Dendritic cell treated with granulocyte-macrophage colony-stimulating factor and Interleukin-4, amounts not matched to agents 40 ng/mL and 50 ng/mL, for 4 days (primary cell): ENCODE measurements at regions not wholly inside any gene's neighbourhood (a gene's known extent, or its start where the extent isn't known, plus 50 kb on each side); places are given as distances from the start of the nearest gene placed in this dataset.

Experiments
- H3K27ac Mint-ChIP-seq: one replicate; pipeline ENCODE4 v1.8.0; 2022; ENCODE audit warnings: mild to moderate bottlenecking, mixed read lengths
- H3K27me3 Mint-ChIP-seq: one replicate; pipeline ENCODE4 v1.8.0; 2022; ENCODE audit warnings: mild to moderate bottlenecking, mixed read lengths
- H3K36me3 Mint-ChIP-seq: one replicate; pipeline ENCODE4 v1.8.0; 2022; ENCODE audit warnings: low read depth, mixed read lengths
- H3K4me1 Mint-ChIP-seq: one replicate; pipeline ENCODE4 v1.8.0; 2022; ENCODE audit warnings: low read depth, mixed read lengths
- H3K4me3 Mint-ChIP-seq: one replicate; pipeline ENCODE4 v1.8.0; 2022; ENCODE audit warnings: mild to moderate bottlenecking, moderate library complexity, mixed read lengths
- H3K9me3 Mint-ChIP-seq: one replicate; pipeline ENCODE4 v1.8.0; 2022; ENCODE audit warnings: mixed read lengths
- intact Hi-C: fragments of 100-400 bp; cut with micrococcal nuclease; formaldehyde crosslinking; loops from one replicate; pipeline ENCODE4 v1.15.0; 2022

- Mint-ChIP-seq H3K36me3 (no peaks in the 10 kb centered on the region), H3K27me3 (no peaks in the 10 kb centered on the region)
Observed at GRCh38 chr7:145263886-145264285, 428.0 kb upstream of the TPK1 start.

GRCh38 chr7:145252031-145252430 is 416.2 kb upstream of the TPK1 start:
- no peaks in the 10 kb centered on the region for H3K27me3 Mint-ChIP-seq
- no peaks in the 10 kb centered on the region for H3K36me3 Mint-ChIP-seq
- H3K4me3 Mint-ChIP-seq, result no peak overlapping the region
- intact Hi-C loops, result no loop called here
- H3K27ac Mint-ChIP-seq, result no peak overlapping the region
- H3K9me3 Mint-ChIP-seq, result peaks cover 14% of the 10 kb centered on the region
- H3K4me1 Mint-ChIP-seq, result no peaks in the 10 kb centered on the region

More at GRCh38 chr7:145263886-145264285, 428.0 kb upstream of the TPK1 start:
- Mint-ChIP-seq H3K9me3 (peaks cover 49% of the 10 kb centered on the region), H3K27ac (no peak overlapping the region), H3K4me1 (no peaks in the 10 kb centered on the region), H3K4me3 (no peak overlapping the region)
- intact Hi-C loops, result no loop called here

DNA sequence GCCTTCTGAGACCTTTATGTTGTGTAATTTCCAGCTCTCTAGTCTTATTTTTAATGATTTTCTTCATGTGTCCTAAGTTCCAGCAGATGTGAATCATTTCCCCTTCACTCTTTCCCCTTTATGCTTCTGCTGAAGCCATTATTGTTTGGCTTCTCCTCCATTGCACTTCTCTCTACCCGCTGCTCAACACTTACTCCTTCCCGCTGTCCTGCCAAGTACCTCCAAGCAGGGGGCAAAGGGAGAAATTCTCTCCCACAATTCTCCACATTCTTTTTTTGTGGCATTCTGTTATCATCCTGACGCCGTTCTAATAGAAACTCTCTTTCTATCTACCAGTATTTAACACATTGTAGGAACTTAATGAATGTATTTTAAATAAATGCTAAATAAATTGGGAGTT is 388.9 kb upstream of the TPK1 start:
- H3K9me3 Mint-ChIP-seq, result peaks cover 26% of the 10 kb centered on the region
- no peak overlapping the region for H3K4me3 Mint-ChIP-seq
- H3K27me3 Mint-ChIP-seq, result no peaks in the 10 kb centered on the region
- no peaks in the 10 kb centered on the region for H3K4me1 Mint-ChIP-seq
- H3K36me3 Mint-ChIP-seq, result no peaks in the 10 kb centered on the region
- H3K27ac Mint-ChIP-seq, result no peak overlapping the region
- intact Hi-C loops, result no loop called here

- H3K4me3 Mint-ChIP-seq, result no peak overlapping the region
- peaks cover 30% of the 10 kb centered on the region for H3K9me3 Mint-ChIP-seq
- no peaks in the 10 kb centered on the region for H3K27me3 Mint-ChIP-seq
- intact Hi-C loops, result no loop called here
- H3K4me1 Mint-ChIP-seq, result no peaks in the 10 kb centered on the region
- no peaks in the 10 kb centered on the region for H3K36me3 Mint-ChIP-seq
- H3K27ac Mint-ChIP-seq, result no peak overlapping the region
Observed at GRCh38 chr7:145219461-145219860, 383.6 kb upstream of the TPK1 start.

DNA sequence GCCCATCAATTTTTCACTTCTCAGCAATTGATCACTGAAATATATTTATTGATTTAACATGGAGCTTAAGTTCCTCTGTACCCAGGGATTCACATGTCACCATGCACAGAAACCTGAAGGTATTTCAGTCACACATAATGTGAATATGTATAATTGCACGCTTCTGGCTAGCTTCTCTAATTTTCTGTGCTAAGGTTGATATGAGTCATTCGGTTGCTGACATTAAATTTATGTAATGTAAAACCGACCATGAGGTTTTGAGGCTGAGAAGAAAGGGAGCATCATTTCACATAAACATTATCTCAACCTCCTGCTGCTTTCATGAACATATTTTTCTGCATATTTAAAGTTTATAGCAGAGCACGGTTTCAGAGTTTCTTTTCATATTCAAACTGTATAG is 381.0 kb upstream of the TPK1 start:
- Mint-ChIP-seq H3K36me3 (no peaks in the 10 kb centered on the region), H3K9me3 (peaks cover 27% of the 10 kb centered on the region), H3K4me1 (no peaks in the 10 kb centered on the region), H3K4me3 (no peak overlapping the region), H3K27ac (no peak overlapping the region), H3K27me3 (no peaks in the 10 kb centered on the region)
- intact Hi-C loops, result no loop called here

DNA sequence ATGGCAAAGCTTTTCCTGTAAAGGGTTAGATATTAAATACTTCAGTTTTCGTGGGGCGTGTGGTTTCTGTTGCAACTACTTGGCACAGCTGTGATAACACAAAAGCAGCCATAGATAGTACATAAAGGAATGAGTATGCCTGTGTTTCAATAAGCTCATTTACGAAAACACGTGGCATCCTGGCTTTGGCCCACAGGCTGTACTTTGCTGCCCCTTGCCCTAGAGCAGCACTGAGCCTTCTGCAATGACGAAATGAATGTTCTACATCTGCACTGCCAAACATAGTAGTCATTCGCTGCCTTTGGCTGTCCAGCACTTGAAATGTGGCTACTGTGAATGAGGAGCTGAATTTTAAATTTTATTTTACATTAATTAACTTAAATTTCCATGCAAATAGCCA is 376.2 kb upstream of the TPK1 start:
- Mint-ChIP-seq H3K27me3 (no peaks in the 10 kb centered on the region), H3K4me1 (no peaks in the 10 kb centered on the region), H3K9me3 (peaks cover 24% of the 10 kb centered on the region), H3K27ac (no peak overlapping the region), H3K36me3 (no peaks in the 10 kb centered on the region), H3K4me3 (no peak overlapping the region)
- intact Hi-C loops, result no loop called here

DNA sequence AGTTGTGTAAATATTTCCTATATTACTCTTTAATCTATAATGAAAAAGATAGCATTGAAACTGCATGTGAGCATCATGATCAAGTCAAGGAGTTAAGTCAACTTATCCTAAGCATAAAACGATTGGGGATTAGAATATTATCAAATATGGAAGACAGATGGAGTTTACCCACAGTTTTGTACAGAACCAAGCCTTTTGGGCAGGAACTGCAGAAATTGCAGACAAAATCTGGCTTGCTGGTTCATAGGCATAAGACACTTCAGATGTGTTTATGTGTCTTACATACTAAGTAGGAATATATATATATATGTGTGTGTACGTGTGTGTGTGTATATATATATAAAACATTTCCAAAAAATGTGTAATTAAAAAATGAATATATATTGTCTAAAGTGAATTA is 375.4 kb upstream of the TPK1 start:
- Mint-ChIP-seq H3K27me3 (no peaks in the 10 kb centered on the region), H3K4me1 (no peaks in the 10 kb centered on the region), H3K36me3 (no peaks in the 10 kb centered on the region), H3K4me3 (no peak overlapping the region), H3K27ac (no peak overlapping the region), H3K9me3 (peaks cover 26% of the 10 kb centered on the region)
- intact Hi-C loops, result no loop called here

- Mint-ChIP-seq H3K4me1 (no peaks in the 10 kb centered on the region), H3K27ac (no peak overlapping the region), H3K27me3 (no peaks in the 10 kb centered on the region), H3K36me3 (no peaks in the 10 kb centered on the region), H3K4me3 (no peak overlapping the region), H3K9me3 (peaks cover 18% of the 10 kb centered on the region)
- intact Hi-C loops, result loop anchor here (10.0 kb wide), 1 partner anchor 59 kb away; no protein-coding TSS in a partner anchor
Observed at GRCh38 chr7:145193951-145194350, 358.1 kb upstream of the TPK1 start.

GRCh38 chr7:145184956-145185355 is 349.1 kb upstream of the TPK1 start:
- no peaks in the 10 kb centered on the region for H3K36me3 Mint-ChIP-seq
- peaks cover 20% of the 10 kb centered on the region for H3K9me3 Mint-ChIP-seq
- no peaks in the 10 kb centered on the region for H3K4me1 Mint-ChIP-seq
- no peaks in the 10 kb centered on the region for H3K27me3 Mint-ChIP-seq
- no peak overlapping the region for H3K4me3 Mint-ChIP-seq
- intact Hi-C loops, result no loop called here
- H3K27ac Mint-ChIP-seq, result no peak overlapping the region

GRCh38 chr7:145183069-145183468 is 347.2 kb upstream of the TPK1 start:
- H3K4me3 Mint-ChIP-seq, result no peak overlapping the region
- intact Hi-C loops, result no loop called here
- H3K27me3 Mint-ChIP-seq, result no peaks in the 10 kb centered on the region
- H3K9me3 Mint-ChIP-seq, result peaks cover under 1% of the 10 kb centered on the region
- H3K36me3 Mint-ChIP-seq, result no peaks in the 10 kb centered on the region
- no peak overlapping the region for H3K27ac Mint-ChIP-seq
- no peaks in the 10 kb centered on the region for H3K4me1 Mint-ChIP-seq

GRCh38 chr7:145175366-145175765 is 339.5 kb upstream of the TPK1 start:
- Mint-ChIP-seq H3K27ac (no peak overlapping the region), H3K4me1 (no peaks in the 10 kb centered on the region), H3K27me3 (no peaks in the 10 kb centered on the region), H3K36me3 (no peaks in the 10 kb centered on the region), H3K4me3 (no peak overlapping the region), H3K9me3 (peaks cover 9% of the 10 kb centered on the region)
- intact Hi-C loops, result no loop called here

DNA sequence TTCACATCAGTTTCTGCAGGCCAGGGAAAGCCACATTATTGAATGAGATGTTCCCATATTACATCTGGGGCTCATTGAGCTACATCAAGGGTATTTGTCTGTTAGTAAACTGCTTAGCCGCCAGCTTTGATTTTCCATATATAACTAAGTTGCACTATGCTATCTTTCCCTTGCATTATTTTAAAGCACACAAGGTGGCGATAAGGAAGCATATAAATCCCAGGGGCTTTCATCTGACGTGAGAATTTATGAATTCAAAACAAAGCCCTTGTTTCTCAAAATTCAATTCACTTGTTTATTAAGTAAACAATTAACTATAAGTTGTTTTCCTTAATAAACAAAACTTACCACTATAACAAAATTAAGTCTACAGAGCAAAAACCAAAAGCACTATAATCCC is 334.1 kb upstream of the TPK1 start:
- Mint-ChIP-seq H3K27me3 (no peaks in the 10 kb centered on the region), H3K36me3 (no peaks in the 10 kb centered on the region), H3K4me3 (no peak overlapping the region), H3K4me1 (no peaks in the 10 kb centered on the region), H3K27ac (no peak overlapping the region), H3K9me3 (no peaks in the 10 kb centered on the region)
- intact Hi-C loops, result no loop called here

DNA sequence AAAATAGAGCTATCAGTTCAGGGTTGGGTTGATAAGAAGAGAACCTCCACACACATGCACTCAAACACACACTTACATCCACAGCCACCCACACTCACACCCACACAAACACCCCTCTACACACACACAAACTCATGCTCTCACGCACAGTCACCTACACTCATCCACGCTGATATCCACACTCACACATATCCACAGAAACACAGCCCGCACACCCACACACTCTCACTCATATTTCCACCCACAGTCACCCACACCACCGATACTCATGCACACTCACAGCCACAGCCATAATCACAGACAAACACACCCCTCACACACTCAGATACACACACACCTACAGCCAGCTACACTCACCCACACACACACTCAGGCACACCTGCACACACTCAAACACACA is 333.0 kb upstream of the TPK1 start:
- H3K27ac Mint-ChIP-seq, result no peak overlapping the region
- H3K4me1 Mint-ChIP-seq, result no peaks in the 10 kb centered on the region
- no peaks in the 10 kb centered on the region for H3K9me3 Mint-ChIP-seq
- H3K36me3 Mint-ChIP-seq, result no peaks in the 10 kb centered on the region
- intact Hi-C loops, result no loop called here
- H3K27me3 Mint-ChIP-seq, result no peaks in the 10 kb centered on the region
- no peak overlapping the region for H3K4me3 Mint-ChIP-seq

GRCh38 chr7:145168427-145168826 is 332.6 kb upstream of the TPK1 start:
- intact Hi-C loops, result no loop called here

DNA sequence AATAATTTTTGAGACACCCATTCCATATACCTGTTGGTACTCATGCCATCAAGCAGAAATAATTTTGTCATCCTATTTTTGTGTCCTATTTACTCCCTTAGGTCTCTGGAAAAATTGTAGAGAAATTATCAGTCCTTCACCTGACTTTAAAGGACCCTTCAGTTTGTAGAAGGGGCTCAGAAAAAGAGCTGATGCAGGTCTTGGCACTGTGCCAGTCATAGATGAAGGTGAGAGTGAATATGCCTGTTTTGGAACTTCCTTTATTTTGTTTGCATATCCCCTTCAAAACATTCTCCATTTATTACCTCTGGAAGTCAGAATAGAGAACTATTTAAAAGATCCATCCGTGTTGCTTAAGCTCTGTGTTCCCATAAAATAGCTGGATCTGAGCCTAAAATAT is 321.0 kb upstream of the TPK1 start:
- Mint-ChIP-seq H3K9me3 (no peaks in the 10 kb centered on the region), H3K27ac (no peak overlapping the region), H3K4me1 (no peaks in the 10 kb centered on the region), H3K27me3 (no peaks in the 10 kb centered on the region), H3K36me3 (no peaks in the 10 kb centered on the region), H3K4me3 (no peak overlapping the region)
- intact Hi-C loops, result no loop called here

More at GRCh38 chr7:145168427-145168826, 332.6 kb upstream of the TPK1 start:
- no peaks in the 10 kb centered on the region for H3K36me3 Mint-ChIP-seq
- H3K27me3 Mint-ChIP-seq, result no peaks in the 10 kb centered on the region
- H3K4me1 Mint-ChIP-seq, result no peaks in the 10 kb centered on the region
- no peak overlapping the region for H3K27ac Mint-ChIP-seq
- no peaks in the 10 kb centered on the region for H3K9me3 Mint-ChIP-seq
- H3K4me3 Mint-ChIP-seq, result no peak overlapping the region
